K562 (cell line): ENCODE measurements at regions not wholly inside any gene's neighbourhood (a gene's known extent, or its start where the extent isn't known, plus 50 kb on each side); places are given as distances from the start of the nearest gene placed in this dataset.

Experiments used
- BRD4 ChIP-seq: fragments of 200-600 bp; sonication (generic); IDR thresholded peaks from 2 replicates; pipeline ENCODE4 v1.6.1; 2017; ENCODE audit warnings: inconsistent platforms
- ELF4 ChIP-seq: fragments of 450-650 bp; formaldehyde crosslinking; IDR thresholded peaks from 2 replicates; pipeline ENCODE4 v1.4.0; 2022; ENCODE audit warnings: missing genetic modification characterization
- ESRRA ChIP-seq: fragments of 450-650 bp; IDR thresholded peaks from 2 replicates; pipeline ENCODE4 v1.6.1; 2014; ENCODE audit warnings: low read depth, mild to moderate bottlenecking, moderate library complexity, borderline replicate concordance
- HNRNPLL ChIP-seq: fragments of 200-400 bp; formaldehyde crosslinking; IDR thresholded peaks from 2 replicates; pipeline ENCODE4 v1.6.1; 2017; ENCODE audit warnings: low read length, low read depth, mild to moderate bottlenecking; ENCODE audit not compliant: poor library complexity, severe bottlenecking
- JUND ChIP-seq, 2 experiments: IDR thresholded peaks; 2 replicates in 1 of 2; 3 replicates in 1 of 2; pipeline ENCODE4 v1.6.1; 2011; ENCODE audit warnings: borderline replicate concordance in 2 of 2, low read depth in 2 of 2, low read length in 2 of 2, improper control_type of control experiment in 1 of 2, missing biosample characterization in 1 of 2, missing genetic modification characterization in 1 of 2, missing genetic modification reagents in 1 of 2
- NCOR1 ChIP-seq: fragments of 450-650 bp; IDR thresholded peaks from 2 replicates; pipeline ENCODE4 v1.6.1; 2016; ENCODE audit warnings: mild to moderate bottlenecking, moderate library complexity
- NFATC3 ChIP-seq: fragments of 450-650 bp; IDR thresholded peaks from 2 replicates; pipeline ENCODE4 v1.6.1; 2017; ENCODE audit warnings: mild to moderate bottlenecking
- POLR2A ChIP-seq: fragments of 450-650 bp; conservative IDR thresholded peaks from 2 replicates; pipeline ENCODE4 v1.6.1; 2016
- POLR2AphosphoS5 ChIP-seq: IDR thresholded peaks from 2 replicates; pipeline ENCODE4 v1.6.1; 2011; ENCODE audit warnings: mild to moderate bottlenecking, low read depth, low read length, moderate library complexity; ENCODE audit not compliant: control insufficient read depth, insufficient read depth
- SMC3 ChIP-seq: conservative IDR thresholded peaks from 2 replicates; pipeline ENCODE4 v1.6.1; 2011; ENCODE audit warnings: low read depth, low read length, improper control_type of control experiment; ENCODE audit not compliant: insufficient read depth
- ZNF384 ChIP-seq: IDR thresholded peaks from 2 replicates; pipeline ENCODE4 v1.6.1; 2012; ENCODE audit warnings: low read depth, low read length, improper control_type of control experiment

- TF ChIP-seq HNRNPLL, result no peak
- no peak for TF ChIP-seq SMC3
- TF ChIP-seq ZNF384, result no peak
- no peak for TF ChIP-seq JUND (IDR thresholded peaks at IDR 0.05; ENCODE audit: borderline replicate concordance, low read depth, low read length)
- no peak for TF ChIP-seq JUND (tag; IDR thresholded peaks at IDR 0.05; ENCODE audit: borderline replicate concordance, low read depth, low read length)
- TF ChIP-seq ESRRA, result no peak
- TF ChIP-seq NCOR1, result no peak
- no peak for TF ChIP-seq ELF4
- no peak for TF ChIP-seq POLR2A
- TF ChIP-seq POLR2AphosphoS5, result no peak
- TF ChIP-seq BRD4, result no peak
- no peak for TF ChIP-seq NFATC3
Measured at GRCh38 chr14:55756078-55756477, 176.1 kb downstream of the KTN1 start.
